ENCODE measurements at regions not wholly inside any gene's neighbourhood (a gene's known extent, or its start where the extent isn't known, plus 50 kb on each side); places are given as distances from the start of the nearest gene placed in this dataset.

- CTCF ChIA-PET, result no interaction called here
- no peak for TF ChIP-seq FOXM1 (IDR thresholded peaks at IDR 0.05; ENCODE audit: borderline replicate concordance)
- POLR2A ChIA-PET, result no interaction called here
- DNase-seq (ENCODE audit: extremely low spot score), result no peak
Measured at GRCh38 chr2:238502088-238502810, 75.5 kb downstream of the ASB1 start.

GRCh38 chr2:238502956-238503791, 76.4 kb downstream of the ASB1 start:
- ChIA-PET POLR2A (no interaction called here), CTCF (no interaction called here)
- TF ChIP-seq SUZ12 (IDR thresholded peaks at IDR 0.05), result no peak
- TF ChIP-seq CTBP1 (IDR thresholded peaks at IDR 0.05; ENCODE audit: borderline replicate concordance), result no peak
- no peak for TF ChIP-seq L3MBTL2 (conservative IDR thresholded peaks at IDR 0.05)
- TF ChIP-seq BHLHE40 (IDR thresholded peaks at IDR 0.05; ENCODE audit: borderline replicate concordance), result no peak
- TF ChIP-seq TARDBP (IDR thresholded peaks at IDR 0.05), result no peak
- no peak for TF ChIP-seq ARNT (IDR thresholded peaks at IDR 0.05)
- no peak for TF ChIP-seq FOXM1 (IDR thresholded peaks at IDR 0.05; ENCODE audit: borderline replicate concordance)
- no peak for TF ChIP-seq FOXA1 (IDR thresholded peaks at IDR 0.05)
- TF ChIP-seq ELF4 (IDR thresholded peaks at IDR 0.05), result no peak
- TF ChIP-seq ZNF384 (IDR thresholded peaks at IDR 0.05), result no peak
- TF ChIP-seq FOXK2 (IDR thresholded peaks at IDR 0.05), result no peak
- TF ChIP-seq HDGF (IDR thresholded peaks at IDR 0.05; ENCODE audit: borderline replicate concordance), result no peak
- no peak for TF ChIP-seq NFRKB (IDR thresholded peaks at IDR 0.05)
- DNase-seq (ENCODE audit: extremely low spot score), result no peak

GRCh38 chr2:238504181-238504931, 77.6 kb downstream of the ASB1 start:
- TF ChIP-seq FOXM1 (IDR thresholded peaks at IDR 0.05; ENCODE audit: borderline replicate concordance), result no peak
- no peak for TF ChIP-seq L3MBTL2 (conservative IDR thresholded peaks at IDR 0.05)
- TF ChIP-seq ZNF384 (IDR thresholded peaks at IDR 0.05), result no peak
- TF ChIP-seq FOXK2 (IDR thresholded peaks at IDR 0.05), result no peak
- no peak for TF ChIP-seq LEF1 (IDR thresholded peaks at IDR 0.05; ENCODE audit: borderline replicate concordance)
- no peak for TF ChIP-seq HDGF (IDR thresholded peaks at IDR 0.05; ENCODE audit: borderline replicate concordance)
- no peak for TF ChIP-seq FOXA1 (IDR thresholded peaks at IDR 0.05)
- TF ChIP-seq NFRKB (IDR thresholded peaks at IDR 0.05), result no peak
- TF ChIP-seq ARNT (IDR thresholded peaks at IDR 0.05), result no peak
- TF ChIP-seq SP1 (IDR thresholded peaks at IDR 0.05), result no peak
- TF ChIP-seq TARDBP (IDR thresholded peaks at IDR 0.05), result no peak
- TF ChIP-seq SUZ12 (IDR thresholded peaks at IDR 0.05), result no peak
- TF ChIP-seq BHLHE40 (IDR thresholded peaks at IDR 0.05; ENCODE audit: borderline replicate concordance), result no peak
- no peak for TF ChIP-seq PKNOX1 (IDR thresholded peaks at IDR 0.05)
- CTCF ChIA-PET, result no interaction called here
- DNase-seq (ENCODE audit: extremely low spot score), result no peak
- POLR2A ChIA-PET, result no interaction called here

- DNase-seq (ENCODE audit: extremely low spot score), result no peak
Measured at GRCh38 chr2:238505119-238505891, 78.6 kb downstream of the ASB1 start.

GRCh38 chr2:238505892-238506280, 79.2 kb downstream of the ASB1 start:
- TF ChIP-seq TARDBP (IDR thresholded peaks at IDR 0.05) (no peak), CTBP1 (IDR thresholded peaks at IDR 0.05; ENCODE audit: borderline replicate concordance) (no peak), FOXK2 (IDR thresholded peaks at IDR 0.05) (no peak), SUZ12 (IDR thresholded peaks at IDR 0.05) (no peak), ZNF384 (IDR thresholded peaks at IDR 0.05) (no peak), ELF4 (IDR thresholded peaks at IDR 0.05) (no peak), SP1 (IDR thresholded peaks at IDR 0.05) (no peak), BHLHE40 (IDR thresholded peaks at IDR 0.05; ENCODE audit: borderline replicate concordance) (no peak), ARNT (IDR thresholded peaks at IDR 0.05) (no peak), PKNOX1 (IDR thresholded peaks at IDR 0.05) (no peak), L3MBTL2 (conservative IDR thresholded peaks at IDR 0.05) (no peak), LEF1 (IDR thresholded peaks at IDR 0.05; ENCODE audit: borderline replicate concordance) (no peak), NFRKB (IDR thresholded peaks at IDR 0.05) (no peak), FOXA1 (IDR thresholded peaks at IDR 0.05) (no peak)
- ChIA-PET POLR2A (no interaction called here), CTCF (no interaction called here)
- DNase-seq (ENCODE audit: extremely low spot score), result no peak

More at GRCh38 chr2:238505119-238505891, 78.6 kb downstream of the ASB1 start:
- ChIA-PET CTCF (no interaction called here), POLR2A (no interaction called here)
- TF ChIP-seq CTBP1 (IDR thresholded peaks at IDR 0.05; ENCODE audit: borderline replicate concordance) (no peak), FOXA1 (IDR thresholded peaks at IDR 0.05) (no peak), TARDBP (IDR thresholded peaks at IDR 0.05) (no peak), L3MBTL2 (conservative IDR thresholded peaks at IDR 0.05) (no peak), ARNT (IDR thresholded peaks at IDR 0.05) (no peak), FOXM1 (IDR thresholded peaks at IDR 0.05; ENCODE audit: borderline replicate concordance) (no peak), BHLHE40 (IDR thresholded peaks at IDR 0.05; ENCODE audit: borderline replicate concordance) (no peak), PKNOX1 (IDR thresholded peaks at IDR 0.05) (no peak), LEF1 (IDR thresholded peaks at IDR 0.05; ENCODE audit: borderline replicate concordance) (no peak), SP1 (IDR thresholded peaks at IDR 0.05) (no peak), NFRKB (IDR thresholded peaks at IDR 0.05) (no peak), ELF4 (IDR thresholded peaks at IDR 0.05) (no peak), SUZ12 (IDR thresholded peaks at IDR 0.05) (no peak)
